ENCODE measurements at regions not wholly inside any gene's neighbourhood (a gene's known extent, or its start where the extent isn't known, plus 50 kb on each side); places are given as distances from the start of the nearest gene placed in this dataset.

DNA sequence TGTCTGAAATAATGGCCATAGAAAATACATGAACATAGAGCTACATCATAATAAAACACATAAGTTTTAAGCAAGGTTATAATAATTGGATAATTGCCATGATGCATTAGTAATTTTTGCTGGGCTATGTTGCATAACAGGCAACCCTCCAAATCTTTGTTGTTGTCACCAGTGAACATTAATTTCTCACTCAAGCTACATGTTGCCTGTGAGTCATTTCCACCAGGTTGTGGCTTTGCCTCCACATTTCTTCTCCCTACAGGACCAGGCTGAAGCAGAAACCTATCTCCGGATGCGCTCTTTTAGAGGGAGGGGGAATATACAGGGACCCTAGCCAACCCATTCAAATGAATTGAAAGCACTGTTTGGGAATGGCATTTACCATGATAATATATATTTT is 347.7 kb downstream of the GABRG1 start:
- no peak for DNase-seq

DNA sequence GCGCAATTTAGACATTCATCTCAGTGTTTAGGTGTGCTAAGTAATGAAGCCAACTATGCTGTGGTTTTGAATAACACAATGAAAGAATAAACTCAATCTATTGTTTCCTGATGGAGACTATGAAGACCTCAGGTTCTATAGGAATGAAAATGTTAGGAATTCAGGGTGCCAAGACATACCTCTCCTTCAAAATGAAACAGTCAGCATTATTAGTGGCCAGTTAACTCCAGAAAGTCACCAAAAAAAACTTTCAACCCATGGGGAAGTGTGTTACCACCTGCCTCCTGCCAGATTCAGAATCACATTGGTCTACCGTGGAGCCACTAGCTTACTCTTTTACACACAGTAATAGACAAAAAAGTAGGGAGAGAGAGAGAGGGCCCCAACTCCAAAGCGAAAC is 352.9 kb downstream of the GABRG1 start:
- DNase-seq, result no peak

DNA sequence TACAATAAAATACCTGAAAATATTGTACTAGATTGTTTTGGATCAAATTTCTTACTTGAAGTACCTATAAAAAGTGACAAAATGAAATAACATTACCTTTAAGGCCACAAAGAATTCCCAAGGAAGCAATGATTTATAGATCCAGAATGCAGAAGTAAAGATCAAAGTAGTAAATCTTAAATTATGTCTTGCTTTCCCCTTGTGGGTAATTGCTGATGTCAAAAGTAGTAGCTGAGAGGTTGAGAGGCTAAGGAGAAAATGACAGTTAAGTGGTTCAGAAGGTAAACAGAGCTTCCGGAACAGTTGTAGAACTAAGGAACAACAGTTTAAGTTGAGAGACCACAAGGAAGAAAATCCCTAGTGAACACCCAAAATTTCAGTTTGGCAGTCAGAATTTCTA is 358.3 kb downstream of the GABRG1 start:
- no peak for DNase-seq

DNA sequence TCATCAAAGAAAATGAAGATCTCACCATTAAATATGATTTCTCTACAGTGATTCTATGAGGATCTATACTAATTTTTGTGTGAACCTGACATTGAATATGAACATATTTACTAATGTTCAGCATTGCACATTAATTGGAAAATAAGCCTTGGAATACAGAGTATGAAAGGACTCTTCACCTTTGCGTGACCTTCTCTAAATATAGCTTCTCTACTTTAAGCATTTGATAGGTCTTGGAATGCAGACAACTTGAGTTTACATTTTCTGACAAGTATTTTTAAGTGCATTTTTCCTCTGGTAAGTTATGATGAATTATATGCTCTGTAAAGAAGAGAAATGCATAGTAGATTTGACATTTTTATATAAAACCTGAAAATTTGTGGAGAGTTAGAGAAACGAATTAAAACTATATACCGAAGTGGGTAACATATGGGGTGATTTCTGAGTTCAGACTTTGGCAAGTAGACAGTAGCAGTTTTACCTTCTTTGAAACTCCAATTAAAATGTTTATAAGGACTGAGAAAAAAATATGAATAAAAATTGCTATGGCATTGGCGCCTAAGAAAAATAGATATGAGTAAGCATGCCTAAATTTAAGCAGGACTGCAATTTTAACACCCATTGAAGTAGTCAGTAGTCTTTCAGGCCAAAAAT is 371.9 kb downstream of the GABRG1 start:
- DNase-seq, result no peak

DNA sequence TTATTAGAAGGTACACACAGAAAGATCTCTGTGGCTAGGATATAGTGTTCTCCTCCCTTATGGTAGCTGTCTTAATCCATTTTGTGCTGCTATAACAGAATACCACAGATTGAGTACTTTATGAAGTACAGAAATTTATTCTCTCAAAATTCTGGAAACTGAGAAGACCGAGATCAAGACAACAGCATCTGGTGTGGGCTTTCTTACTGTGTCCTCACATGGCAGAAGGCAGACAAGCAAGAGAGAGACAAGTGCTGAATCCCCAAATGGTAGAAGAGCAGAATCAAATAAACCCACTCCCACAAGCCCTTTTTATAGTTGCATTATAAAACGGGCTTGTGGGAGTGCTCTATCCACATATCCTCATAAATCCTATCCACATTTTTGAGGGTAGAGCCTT is 373.1 kb downstream of the GABRG1 start:
- no peak for DNase-seq

DNA sequence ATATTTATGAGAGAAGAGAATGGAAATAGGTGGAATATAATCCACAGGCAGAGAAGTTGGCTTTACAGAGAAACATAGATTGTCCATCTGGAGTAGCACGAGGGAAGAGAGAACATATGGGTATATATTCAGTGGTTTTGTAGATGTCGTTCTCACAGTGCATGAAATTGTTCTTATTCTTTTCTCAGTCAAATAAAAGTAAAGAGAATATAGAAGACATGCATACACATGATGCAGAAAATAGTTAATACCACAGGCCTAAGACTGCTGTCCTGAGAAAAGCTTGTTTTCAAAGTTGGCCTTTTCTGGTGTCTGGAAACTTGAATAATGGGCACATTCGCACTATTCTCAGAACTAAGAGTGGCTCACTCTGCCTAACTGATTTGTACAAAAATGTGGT is 378.1 kb downstream of the GABRG1 start:
- DNase-seq, result no peak

DNA sequence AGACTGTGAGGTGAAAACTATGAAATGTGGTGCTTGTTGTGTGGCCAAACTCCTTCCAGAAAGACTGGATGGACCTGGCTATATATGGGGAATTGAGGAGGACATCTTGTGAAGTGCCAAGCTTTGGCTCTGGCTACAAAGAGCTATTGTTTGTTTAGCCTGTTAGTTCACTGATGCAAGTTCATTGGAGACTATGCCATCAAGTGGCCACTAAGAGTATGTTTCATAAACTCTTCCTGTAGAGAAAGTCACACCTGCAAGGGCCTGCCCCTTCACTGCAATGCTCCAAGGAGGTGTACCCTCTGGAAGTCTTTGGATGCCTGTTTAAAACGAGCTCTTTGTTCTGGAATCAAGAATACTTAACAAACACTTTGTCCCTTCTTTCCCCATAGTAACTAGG is 382.0 kb downstream of the GABRG1 start:
- DNase-seq, result no peak

DNA sequence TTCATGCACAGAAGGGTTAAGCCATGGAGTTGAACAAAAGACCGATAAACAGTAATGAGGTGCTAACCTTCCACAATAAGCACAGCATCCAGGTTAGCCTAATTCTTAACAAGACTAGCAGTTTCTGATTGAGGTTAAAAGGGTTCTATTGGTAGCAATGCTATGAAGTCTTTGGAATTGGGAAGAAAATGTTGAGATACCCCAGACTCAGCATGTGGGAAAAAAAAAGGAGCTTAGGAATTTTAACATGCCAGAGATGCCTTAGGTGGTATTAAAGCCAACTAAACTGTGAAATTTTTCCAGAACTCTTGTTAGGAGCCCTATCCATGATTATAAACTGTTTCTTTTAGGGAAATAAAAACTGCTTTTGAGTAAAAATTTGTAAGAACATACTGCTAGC is 391.7 kb downstream of the GABRG1 start:
- DNase-seq, result no peak

DNA sequence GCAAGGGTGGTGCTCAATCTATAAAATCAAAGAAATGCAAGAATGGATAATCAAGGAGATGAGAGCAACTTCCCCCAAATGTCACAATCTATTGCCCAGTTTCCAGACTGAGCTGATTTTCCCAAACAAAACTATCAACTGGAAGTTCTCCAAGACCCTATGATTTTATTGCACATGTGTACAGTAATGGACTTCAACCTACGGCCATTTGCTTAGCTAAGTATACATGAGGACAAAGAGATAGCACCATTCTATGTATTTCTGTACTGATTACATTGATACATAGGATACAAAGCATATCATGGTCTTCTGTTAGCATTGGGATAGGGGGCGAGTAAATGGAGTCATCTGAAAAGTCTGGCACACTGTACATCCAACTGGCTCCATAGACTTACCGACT is 407.8 kb downstream of the GABRG1 start:
- no peak for DNase-seq

DNA sequence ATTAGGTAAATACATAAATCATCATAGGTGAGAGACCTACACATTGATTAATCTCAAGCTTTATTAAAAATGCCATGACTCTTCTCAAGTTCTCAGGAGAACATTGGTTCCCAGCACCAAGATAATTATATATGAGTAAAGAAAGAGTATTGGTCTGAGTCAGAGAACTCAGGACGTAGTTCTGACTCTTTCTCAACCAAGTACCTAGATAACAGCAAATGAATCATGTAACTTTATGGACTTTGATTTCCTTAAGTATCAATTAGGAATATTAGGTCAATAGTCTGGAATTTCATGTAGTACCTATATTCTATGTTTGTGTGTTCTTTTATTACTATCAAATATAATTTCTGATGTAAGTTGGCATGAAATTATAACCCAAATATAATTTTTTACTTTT is 409.9 kb downstream of the GABRG1 start:
- DNase-seq, result no peak

DNA sequence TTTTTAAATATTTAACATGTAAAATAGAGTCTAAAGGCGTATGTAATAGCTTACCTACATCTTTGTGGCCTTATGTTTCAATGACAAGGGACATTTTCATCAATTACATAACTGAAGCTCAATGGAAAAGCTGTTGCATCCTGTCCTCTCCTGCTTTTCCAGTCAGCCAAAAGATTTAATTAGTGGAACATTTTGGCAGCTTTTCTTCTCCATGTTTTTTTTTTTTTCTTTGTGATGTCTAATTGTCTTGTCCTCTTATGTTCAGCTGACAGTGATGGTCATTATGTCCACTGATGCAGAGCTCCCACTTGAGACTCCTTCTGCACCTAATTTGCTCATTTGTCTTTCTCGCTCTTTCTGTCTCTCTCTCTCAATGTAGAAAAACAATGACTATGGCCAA is 422.2 kb downstream of the GABRG1 start:
- DNase-seq, result no peak

DNA sequence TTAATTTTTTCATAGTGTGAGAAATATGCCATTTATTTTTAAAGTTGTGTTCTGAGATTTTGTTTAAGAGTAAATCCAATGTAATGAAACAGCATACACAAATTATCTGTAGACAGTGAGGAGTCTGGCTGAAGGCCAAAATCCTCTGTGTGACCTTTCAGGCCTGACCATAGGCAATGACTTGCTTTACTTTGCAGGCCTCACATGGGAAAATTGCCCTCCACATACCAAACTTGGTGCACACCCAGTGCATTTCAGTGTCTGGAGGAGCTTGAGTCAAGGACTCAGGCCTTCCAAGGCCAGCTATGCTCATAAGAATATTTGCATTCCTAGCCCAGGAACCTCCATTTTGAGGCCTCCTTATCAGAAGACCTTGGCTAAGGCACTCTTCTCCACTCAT is 430.1 kb downstream of the GABRG1 start:
- DNase-seq, result no peak

DNA sequence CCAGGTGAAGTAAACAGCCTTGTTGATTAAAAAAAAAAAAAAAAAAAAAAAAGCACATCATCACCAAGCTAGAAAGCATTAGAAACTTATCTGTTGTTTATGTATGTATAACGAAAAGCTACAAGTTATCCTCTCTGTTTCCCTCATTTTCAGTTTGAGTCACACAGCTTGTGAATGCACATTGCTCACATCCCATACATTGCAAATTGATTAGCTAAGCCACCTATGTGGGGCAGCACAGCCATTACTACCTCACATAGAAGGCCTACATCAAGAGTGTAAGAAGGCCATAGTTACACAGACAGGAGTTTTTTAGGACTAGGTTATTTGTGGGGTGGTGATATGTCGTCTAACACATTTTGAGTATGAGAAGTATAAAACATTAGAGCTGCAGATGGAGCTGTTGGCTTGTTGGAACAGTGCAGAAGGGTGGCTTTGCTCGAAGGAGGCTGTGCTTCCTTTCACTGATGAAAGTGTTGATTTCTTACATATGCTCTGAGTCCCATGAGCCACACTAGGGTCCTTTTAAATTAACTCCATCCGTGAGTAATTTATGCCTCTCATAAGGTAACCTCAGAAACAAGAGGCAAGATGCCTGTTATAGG is 431.6 kb downstream of the GABRG1 start:
- no peak for DNase-seq

DNA sequence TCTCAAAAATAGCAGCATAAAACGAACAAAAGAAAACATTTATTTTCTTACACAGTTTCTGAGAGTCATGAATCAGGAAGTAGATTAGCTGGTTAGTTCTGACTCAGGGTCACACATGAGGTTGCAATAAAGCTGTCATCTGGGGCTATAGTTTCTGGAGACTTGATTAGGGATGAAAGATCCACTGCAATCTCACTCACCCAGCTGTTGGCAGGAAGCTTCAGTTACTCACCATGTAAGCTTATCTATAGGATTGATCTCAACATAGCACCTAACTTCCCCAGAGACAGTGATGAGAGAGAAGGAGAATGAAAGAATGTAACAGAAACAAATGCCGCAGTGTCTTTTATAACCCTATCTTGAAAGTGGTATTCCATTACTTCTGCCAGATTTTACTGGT is 435.5 kb downstream of the GABRG1 start:
- no peak for DNase-seq

DNA sequence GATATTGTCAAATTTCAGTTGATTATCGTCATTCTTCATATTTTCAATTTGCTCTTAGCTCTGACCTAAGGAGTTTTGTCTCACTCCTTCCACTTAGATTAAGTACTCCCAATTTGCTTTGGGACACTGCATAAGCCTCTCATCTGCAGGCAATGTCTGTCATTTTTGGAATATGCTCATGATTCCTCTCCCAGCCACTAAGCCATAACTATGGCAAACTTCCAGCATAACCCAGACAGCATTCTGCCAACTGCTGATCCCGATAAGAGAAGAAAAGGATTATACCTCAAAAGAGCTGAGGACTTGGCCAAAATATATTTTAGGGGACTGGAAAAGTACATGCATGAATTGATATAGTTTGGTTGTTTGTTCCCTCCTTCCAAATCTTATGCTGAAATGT is 444.4 kb downstream of the GABRG1 start:
- DNase-seq, result no peak

DNA sequence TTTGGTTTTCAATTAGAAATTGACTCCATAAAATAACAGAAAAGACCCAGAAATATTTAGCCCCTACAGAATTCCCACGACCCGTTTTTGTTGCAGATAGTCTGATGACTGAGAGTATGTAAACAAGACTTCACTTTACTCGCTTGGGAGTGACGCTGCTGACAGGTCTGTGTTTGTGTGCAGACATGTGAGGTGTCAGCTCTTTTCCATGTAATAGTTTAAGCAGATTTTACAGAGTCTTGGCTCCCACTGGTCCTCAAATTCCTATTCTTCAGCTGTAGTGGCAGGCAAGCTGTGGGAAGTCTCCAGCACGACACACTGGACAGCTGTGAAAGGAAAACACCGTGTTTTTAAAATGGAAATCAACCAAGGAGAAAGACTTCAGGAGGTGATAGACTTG is 455.7 kb downstream of the GABRG1 start:
- DNase-seq, result no peak

DNA sequence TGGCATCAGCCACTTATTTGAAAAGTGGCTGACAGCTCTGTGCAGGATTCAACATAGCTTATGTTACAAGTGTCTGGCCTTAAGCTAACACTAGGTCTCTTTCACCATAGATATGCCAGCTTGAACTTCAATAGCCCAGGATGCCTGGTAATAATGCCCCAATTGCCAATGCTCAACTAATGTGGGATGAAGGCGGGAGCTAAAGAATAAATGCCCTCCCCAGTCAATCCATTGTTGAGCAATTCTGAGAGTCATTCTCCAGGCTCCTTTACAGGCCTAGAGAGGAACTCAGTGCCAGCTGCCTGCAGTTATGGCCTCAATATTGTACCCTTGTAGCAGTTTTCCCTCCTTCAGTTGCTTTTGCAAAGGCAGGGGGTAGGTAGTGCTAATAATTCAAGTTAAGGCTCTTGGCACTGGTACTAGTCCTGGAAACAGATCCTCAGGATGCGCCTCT is 460.2 kb downstream of the GABRG1 start:
- no peak for DNase-seq

DNA sequence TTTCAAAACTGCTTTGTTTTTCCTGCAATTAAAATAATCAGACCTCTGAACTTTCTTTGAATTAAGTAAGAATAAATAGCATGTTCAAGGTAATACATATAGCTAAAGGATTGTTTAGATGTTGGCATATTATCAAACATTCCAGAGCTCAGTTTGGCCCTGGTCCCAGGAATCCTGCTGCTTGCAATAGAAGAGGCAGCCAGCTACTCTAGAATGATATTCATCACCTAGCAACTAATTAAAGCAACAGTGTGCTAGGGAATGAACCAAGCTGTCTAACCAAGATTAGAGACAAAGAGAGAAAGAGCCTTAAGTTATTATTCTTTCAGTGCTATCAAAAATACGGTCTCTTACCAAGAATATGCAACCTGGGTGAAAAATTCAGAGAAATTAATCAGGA is 460.9 kb downstream of the GABRG1 start:
- DNase-seq, result no peak

DNA sequence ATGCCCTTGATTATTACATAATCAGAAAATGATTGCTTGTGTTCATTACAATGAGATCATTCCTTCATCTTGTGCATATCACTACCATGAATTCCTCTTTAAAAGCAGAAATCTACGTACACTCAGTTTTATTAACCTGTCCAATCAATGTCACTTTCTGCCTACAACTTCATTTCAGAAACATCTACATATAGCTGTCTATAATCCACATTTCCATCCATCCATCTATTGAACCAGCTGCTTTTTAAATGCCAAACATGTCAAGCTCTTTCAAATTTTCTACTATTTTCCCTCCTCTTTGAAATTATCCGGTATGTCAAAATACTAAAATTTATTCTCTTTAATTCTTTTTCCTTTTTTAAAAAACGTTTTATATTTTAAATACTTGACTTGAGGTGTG is 462.0 kb downstream of the GABRG1 start:
- no peak for DNase-seq

DNA sequence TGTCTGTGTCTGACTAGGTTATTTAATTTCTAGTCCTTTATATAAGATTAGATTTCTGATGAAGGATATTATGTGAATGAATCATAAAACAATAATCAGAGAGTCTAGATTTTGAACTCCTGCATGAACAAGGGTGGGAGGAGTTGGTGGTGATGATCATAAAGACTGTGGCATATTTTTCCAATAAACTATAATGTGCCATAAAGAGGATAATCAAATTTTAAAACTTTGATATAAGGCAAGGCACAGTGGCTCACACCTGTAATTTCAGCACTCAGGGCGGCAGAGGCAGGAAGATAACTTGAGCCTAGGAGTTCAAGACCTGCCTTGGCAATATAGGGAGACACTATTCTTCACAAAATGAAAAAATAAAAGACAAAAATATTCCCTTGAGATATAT is 473.3 kb downstream of the GABRG1 start:
- DNase-seq, result no peak

DNA sequence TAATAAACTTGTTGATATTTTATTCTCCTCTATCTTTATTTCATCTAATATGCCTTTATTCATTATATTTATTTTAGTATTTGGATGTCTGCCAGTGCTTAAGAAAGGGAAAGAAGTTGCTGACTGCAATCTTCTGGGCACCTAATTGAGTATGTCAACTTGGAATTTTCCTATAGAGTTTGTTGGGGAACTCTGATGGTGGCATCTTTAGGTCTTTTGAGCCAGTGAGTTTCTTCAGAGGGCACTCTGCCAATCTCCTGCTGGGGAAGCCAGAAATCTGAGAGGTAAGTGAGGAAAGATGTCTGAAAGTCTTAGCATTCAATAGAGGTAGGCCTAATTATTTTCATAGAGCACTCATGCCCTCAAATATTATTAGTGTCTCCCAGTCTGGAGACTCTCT is 475.0 kb downstream of the GABRG1 start:
- no peak for DNase-seq

DNA sequence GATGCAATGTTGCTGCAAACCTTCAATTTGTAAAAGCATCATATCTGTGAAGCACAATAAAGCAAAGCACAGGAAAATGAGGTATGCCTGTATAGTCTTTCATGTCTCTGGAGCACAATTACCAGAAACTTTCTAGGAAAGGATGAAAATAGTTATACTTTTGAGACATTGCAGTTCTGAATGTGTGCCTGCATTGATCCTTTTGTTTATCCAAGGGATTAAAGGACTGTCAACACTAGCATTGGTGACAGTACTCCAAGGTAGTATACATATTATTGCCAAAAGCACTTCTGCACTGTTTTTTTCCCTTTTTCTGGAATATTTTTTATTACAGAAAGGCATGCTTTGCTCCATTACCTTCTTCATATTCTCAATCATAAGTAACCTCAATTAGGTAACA is 476.0 kb downstream of the GABRG1 start:
- DNase-seq, result no peak

DNA sequence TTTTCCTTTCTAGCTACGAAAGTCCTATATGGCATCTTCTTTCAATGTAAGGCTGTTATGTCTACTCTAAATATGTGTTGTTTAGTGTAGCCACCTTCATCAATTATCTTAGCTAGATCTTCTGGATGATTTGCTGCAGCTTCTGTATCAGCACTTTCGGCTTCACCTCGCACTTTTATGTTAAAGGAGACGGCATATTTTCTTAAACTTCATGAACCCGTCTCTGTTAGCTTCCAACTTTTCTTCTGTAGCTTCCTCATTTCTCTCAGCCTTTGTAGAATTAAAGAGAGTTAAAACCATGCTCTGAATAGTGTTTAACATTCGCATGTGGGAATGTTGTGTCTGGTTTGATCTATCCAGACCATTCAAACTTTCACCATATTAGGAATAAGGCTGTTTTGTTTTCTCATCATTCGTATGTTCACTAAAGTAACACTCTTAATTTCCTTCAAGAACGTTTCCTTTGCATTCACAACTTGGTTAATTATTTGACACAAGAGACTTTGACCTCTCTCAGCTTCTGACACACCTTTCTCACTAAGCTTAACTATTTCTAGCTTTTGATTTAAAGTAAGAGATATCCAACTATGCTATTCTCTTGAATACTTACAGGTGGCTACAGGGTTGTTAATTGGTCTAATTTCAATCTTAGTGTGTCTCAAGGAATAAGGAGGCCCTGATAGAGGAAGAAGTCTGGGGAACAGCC is 476.8 kb downstream of the GABRG1 start:
- no peak for DNase-seq

DNA sequence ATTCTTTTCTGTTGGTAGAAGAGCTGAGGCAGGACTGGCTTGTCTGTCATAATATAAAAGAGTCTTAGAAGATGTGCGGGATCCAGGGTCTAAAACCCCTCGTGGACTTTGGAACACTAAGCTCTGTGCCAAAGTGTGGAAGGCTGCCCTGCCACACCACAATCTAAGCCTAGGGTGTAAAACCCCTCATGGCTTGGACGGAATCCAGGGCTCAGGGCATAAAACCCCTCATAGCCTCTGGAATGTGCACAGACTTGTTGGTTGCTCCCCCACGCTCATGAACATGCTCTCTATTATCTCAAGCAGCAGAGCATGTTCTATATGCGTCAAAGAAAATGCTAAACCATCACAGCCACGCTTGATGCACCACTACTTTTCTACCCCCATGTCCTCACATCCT is 483.6 kb downstream of the GABRG1 start:
- no peak for DNase-seq

DNA sequence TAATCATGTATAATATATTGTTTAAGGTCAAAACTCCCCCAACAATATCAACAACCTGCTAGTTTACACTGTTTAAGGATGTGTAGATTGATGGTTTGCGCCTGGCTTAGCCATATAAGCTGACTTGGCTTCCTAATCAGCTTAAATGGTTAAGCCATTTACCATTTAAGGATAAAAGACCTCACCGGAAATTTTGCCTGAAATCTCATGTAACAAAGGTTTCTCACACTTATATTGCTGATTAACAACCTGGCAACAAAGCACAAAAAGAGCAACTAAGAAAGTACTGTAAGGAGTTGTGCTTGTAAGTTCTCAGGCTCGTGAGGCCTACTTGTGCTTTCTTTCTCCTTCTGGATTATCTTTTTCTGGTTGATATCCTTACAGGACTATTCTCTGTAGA is 485.2 kb downstream of the GABRG1 start:
- DNase-seq, result no peak
